ENCODE measurements at regions not wholly inside any gene's neighbourhood (a gene's known extent, or its start where the extent isn't known, plus 50 kb on each side); places are given as distances from the start of the nearest gene placed in this dataset.
"Not testable (repeated sequence)": the region's sequence is repeated elsewhere in the genome, so short reads cannot be mapped to it uniquely, and the experiment has no call there.

GRCh38 chr16:35157549-35157948 lies 1698.1 kb downstream of the TP53TG3F start:
- not testable (repeated sequence) for H3K36me3 ChIP-seq (ENCODE audit: control insufficient read depth in 2 of 2, insufficient read depth in 2 of 2, low read length in 1 of 2); DNase-seq (ENCODE audit: low read depth in 6 of 9, low spot score in 9 of 9); H3K9me3 ChIP-seq (ENCODE audit: control insufficient read depth in 2 of 2, insufficient read depth in 1 of 2, low read length in 1 of 2); H3K27me3 ChIP-seq (ENCODE audit: control insufficient read depth in 2 of 2, insufficient read depth in 1 of 2, low read length in 1 of 2); H3K4me3 ChIP-seq (ENCODE audit: low read length in 2 of 2); H3K27ac ChIP-seq (ENCODE audit: low read depth in 1 of 2, low read length in 1 of 2); H3K4me1 ChIP-seq (ENCODE audit: control insufficient read depth in 2 of 2, insufficient read depth in 2 of 2, low read length in 2 of 2)
- 85% methylated on average over 15 of the region's 15 CpGs for WGBS

DNA sequence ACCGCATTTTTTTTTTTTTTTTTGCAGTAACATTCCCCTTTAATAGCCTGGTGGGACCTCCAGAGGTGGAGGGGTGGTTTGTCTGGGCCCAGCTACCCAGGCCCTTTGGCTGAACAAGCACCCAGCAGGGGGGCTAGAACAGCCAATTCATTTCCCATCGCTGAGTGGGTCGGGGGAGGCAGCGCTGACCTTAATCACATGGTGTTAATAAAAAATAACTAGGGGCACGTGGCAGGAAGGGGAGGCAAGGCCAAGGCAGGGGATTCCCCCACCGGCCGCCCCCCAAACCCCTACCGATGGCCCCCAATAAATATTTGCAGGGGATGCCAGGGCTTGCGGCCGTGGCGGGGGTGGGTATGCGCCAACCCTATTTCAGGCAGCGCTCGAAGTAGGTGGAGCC lies 1709.9 kb downstream of the TP53TG3F start:
- not testable (repeated sequence) for H3K4me1 ChIP-seq (ENCODE audit: control insufficient read depth in 2 of 2, insufficient read depth in 2 of 2, low read length in 2 of 2); H3K27me3 ChIP-seq (ENCODE audit: control insufficient read depth in 2 of 2, insufficient read depth in 1 of 2, low read length in 1 of 2); H3K36me3 ChIP-seq (ENCODE audit: control insufficient read depth in 2 of 2, insufficient read depth in 2 of 2, low read length in 1 of 2); H3K27ac ChIP-seq (ENCODE audit: low read depth in 1 of 2, low read length in 1 of 2); DNase-seq (ENCODE audit: low read depth in 6 of 9, low spot score in 9 of 9); H3K4me3 ChIP-seq (ENCODE audit: low read length in 2 of 2)
- 78% methylated on average over 14 of the region's 14 CpGs for WGBS
- H3K9me3 ChIP-seq (ENCODE audit: control insufficient read depth in 2 of 2, insufficient read depth in 1 of 2, low read length in 1 of 2): peaks cover 6 to 19% of the 10 kb centered on the region in 2 donors

DNA sequence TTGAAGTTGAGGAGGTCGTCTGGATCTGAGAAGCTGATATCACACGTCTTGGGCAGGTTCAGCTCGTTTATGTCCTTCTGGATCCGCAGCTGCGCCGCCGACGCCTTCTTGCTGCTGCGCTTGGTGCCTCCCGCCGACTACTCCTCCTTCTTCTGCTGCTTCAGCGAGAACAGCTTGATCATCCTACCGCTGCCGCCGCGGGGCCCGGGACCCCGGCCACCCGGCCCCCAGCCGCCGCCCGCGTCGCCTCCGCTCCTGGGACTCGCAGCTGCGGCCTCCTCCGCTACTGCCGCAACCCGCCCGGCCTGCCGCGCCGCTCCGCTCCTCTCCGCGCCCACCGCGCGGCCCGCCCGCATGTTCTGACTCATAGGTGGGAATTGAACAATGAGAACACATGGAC lies 1710.6 kb downstream of the TP53TG3F start:
- 80% methylated on average over 42 of the region's 42 CpGs for WGBS
- H3K4me1 ChIP-seq (ENCODE audit: control insufficient read depth in 2 of 2, insufficient read depth in 2 of 2, low read length in 2 of 2); DNase-seq (ENCODE audit: low read depth in 6 of 9, low spot score in 9 of 9); H3K4me3 ChIP-seq (ENCODE audit: low read length in 2 of 2); H3K27me3 ChIP-seq (ENCODE audit: control insufficient read depth in 2 of 2, insufficient read depth in 1 of 2, low read length in 1 of 2); H3K27ac ChIP-seq (ENCODE audit: low read depth in 1 of 2, low read length in 1 of 2); H3K36me3 ChIP-seq (ENCODE audit: control insufficient read depth in 2 of 2, insufficient read depth in 2 of 2, low read length in 1 of 2): not testable (repeated sequence)
- peaks cover 7 to 22% of the 10 kb centered on the region in 2 donors for H3K9me3 ChIP-seq (ENCODE audit: control insufficient read depth in 2 of 2, insufficient read depth in 1 of 2, low read length in 1 of 2)

DNA sequence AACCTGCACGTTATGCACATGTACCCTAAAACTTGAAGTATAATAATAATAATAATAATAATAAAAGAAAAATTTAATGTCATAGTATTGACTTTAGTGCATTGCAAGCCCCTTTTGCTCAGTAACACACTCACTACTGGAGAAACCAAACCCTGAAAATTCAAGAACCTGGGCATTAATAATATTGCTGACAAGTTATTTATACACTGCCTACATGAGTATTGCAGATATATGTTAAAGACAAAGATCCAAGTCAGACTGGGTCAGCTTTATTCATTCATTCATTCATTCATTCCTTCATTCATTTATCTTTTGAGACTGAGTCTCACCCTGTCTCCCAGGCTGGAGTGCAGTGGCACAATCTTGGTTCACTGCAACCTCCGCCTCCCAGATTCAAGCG lies 1711.2 kb downstream of the TP53TG3F start:
- peaks cover 7 to 22% of the 10 kb centered on the region in 2 donors for H3K9me3 ChIP-seq (ENCODE audit: control insufficient read depth in 2 of 2, insufficient read depth in 1 of 2, low read length in 1 of 2)

DNA sequence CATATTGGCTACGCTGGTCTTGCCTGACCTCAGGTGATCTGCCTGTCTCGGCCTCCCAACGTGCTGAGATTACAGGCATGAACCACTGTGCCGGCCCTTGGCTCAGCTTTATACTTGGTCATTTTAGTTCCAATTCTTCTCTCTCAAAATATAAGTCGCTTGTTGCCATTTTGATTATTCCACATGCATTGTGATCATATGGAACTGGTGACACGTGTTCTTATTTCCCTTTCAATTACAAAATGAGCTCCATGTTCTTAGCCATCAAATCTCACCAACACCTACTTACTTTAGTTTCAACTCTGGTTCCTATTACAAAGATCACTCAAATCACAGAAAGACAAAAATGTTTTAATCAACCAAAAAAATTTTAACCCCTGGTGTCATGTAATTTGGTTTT lies 1711.7 kb downstream of the TP53TG3F start:
- H3K36me3 ChIP-seq (ENCODE audit: control insufficient read depth in 2 of 2, insufficient read depth in 2 of 2, low read length in 1 of 2): no peaks in the 10 kb centered on the region
- H3K27me3 ChIP-seq (ENCODE audit: control insufficient read depth in 2 of 2, insufficient read depth in 1 of 2, low read length in 1 of 2): no peaks in the 10 kb centered on the region
- WGBS: 75% methylated on average over 6 of the region's 6 CpGs
- H3K9me3 ChIP-seq (ENCODE audit: control insufficient read depth in 2 of 2, insufficient read depth in 1 of 2, low read length in 1 of 2): peaks cover 7 to 22% of the 10 kb centered on the region in 2 donors
- no peak overlapping the region for H3K27ac ChIP-seq (ENCODE audit: low read depth in 1 of 2, low read length in 1 of 2)
- H3K4me1 ChIP-seq (ENCODE audit: control insufficient read depth in 2 of 2, insufficient read depth in 2 of 2, low read length in 2 of 2): no peaks in the 10 kb centered on the region
- H3K4me3 ChIP-seq (ENCODE audit: low read length in 2 of 2): no peak overlapping the region
- no peak for DNase-seq (ENCODE audit: low read depth in 6 of 9, low spot score in 9 of 9)

More for the DNA sequence above, 1711.2 kb downstream of the TP53TG3F start:
- no peak overlapping the region for H3K4me3 ChIP-seq (ENCODE audit: low read length in 2 of 2)
- no peaks in the 10 kb centered on the region for H3K27me3 ChIP-seq (ENCODE audit: control insufficient read depth in 2 of 2, insufficient read depth in 1 of 2, low read length in 1 of 2)
- H3K4me1 ChIP-seq (ENCODE audit: control insufficient read depth in 2 of 2, insufficient read depth in 2 of 2, low read length in 2 of 2): no peaks in the 10 kb centered on the region
- WGBS: 89% methylated on average over 3 of the region's 3 CpGs
- DNase-seq (ENCODE audit: low read depth in 6 of 9, low spot score in 9 of 9): no peak
- H3K27ac ChIP-seq (ENCODE audit: low read depth in 1 of 2, low read length in 1 of 2): no peak overlapping the region
- H3K36me3 ChIP-seq (ENCODE audit: control insufficient read depth in 2 of 2, insufficient read depth in 2 of 2, low read length in 1 of 2): no peaks in the 10 kb centered on the region

DNA sequence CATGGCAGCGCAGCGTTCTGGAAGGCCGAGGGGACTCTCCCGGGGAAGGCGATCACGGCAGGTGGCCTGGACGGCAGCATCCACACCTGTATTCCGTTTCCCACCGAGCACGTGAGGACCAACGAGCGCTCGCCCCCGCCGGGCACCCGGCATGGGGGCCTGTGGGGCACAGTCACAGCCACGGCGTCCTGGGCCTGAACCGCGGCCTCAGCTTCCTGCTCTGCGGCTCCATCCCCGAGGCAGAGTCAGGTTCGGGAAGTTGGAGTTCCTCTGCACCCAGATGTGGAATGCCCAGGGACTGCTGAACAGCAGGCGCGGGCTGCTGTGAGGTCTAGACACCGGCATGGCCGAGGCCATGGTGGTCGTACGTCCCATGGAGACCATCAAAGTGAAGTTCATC lies 1713.9 kb downstream of the TP53TG3F start:
- DNase-seq (ENCODE audit: low read depth in 6 of 9, low spot score in 9 of 9): no peak
- Histone ChIP-seq H3K4me3 (ENCODE audit: low read length in 2 of 2) (no peak overlapping the region), H3K9me3 (ENCODE audit: control insufficient read depth in 2 of 2, insufficient read depth in 1 of 2, low read length in 1 of 2) (peaks cover 9 to 30% of the 10 kb centered on the region in 2 donors), H3K27ac (ENCODE audit: low read depth in 1 of 2, low read length in 1 of 2) (no peak overlapping the region), H3K27me3 (ENCODE audit: control insufficient read depth in 2 of 2, insufficient read depth in 1 of 2, low read length in 1 of 2) (no peaks in the 10 kb centered on the region), H3K36me3 (ENCODE audit: control insufficient read depth in 2 of 2, insufficient read depth in 2 of 2, low read length in 1 of 2) (no peaks in the 10 kb centered on the region), H3K4me1 (ENCODE audit: control insufficient read depth in 2 of 2, insufficient read depth in 2 of 2, low read length in 2 of 2) (no peaks in the 10 kb centered on the region)
- 94% methylated on average over 29 of the region's 29 CpGs for WGBS

DNA sequence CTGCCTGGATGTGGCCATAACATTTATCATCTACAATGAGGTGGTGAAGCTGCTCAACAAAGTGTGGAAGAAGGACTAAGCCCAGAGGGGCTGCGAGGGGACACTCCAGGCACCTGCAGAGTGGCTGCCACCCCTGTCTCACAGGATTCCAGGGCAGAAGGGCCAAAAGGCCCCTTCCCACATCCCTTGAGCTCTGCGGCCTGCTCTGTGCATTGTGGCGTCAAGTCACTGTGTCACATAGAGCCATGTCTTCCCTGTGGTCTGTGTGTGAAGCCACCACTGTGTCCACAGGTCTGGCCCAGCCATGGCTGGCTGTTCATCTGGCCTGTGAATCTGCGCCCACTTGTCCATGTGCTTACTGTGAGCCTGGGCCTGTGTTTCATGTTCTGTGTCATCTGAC lies 1714.6 kb downstream of the TP53TG3F start:
- H3K9me3 ChIP-seq (ENCODE audit: control insufficient read depth in 2 of 2, insufficient read depth in 1 of 2, low read length in 1 of 2): peaks cover 9 to 30% of the 10 kb centered on the region in 2 donors
- H3K4me3 ChIP-seq (ENCODE audit: low read length in 2 of 2): no peak overlapping the region
- no peaks in the 10 kb centered on the region for H3K4me1 ChIP-seq (ENCODE audit: control insufficient read depth in 2 of 2, insufficient read depth in 2 of 2, low read length in 2 of 2)
- H3K36me3 ChIP-seq (ENCODE audit: control insufficient read depth in 2 of 2, insufficient read depth in 2 of 2, low read length in 1 of 2): no peaks in the 10 kb centered on the region
- DNase-seq (ENCODE audit: low read depth in 6 of 9, low spot score in 9 of 9): no peak
- no peak overlapping the region for H3K27ac ChIP-seq (ENCODE audit: low read depth in 1 of 2, low read length in 1 of 2)
- no peaks in the 10 kb centered on the region for H3K27me3 ChIP-seq (ENCODE audit: control insufficient read depth in 2 of 2, insufficient read depth in 1 of 2, low read length in 1 of 2)
- 87% methylated on average over 4 of the region's 4 CpGs for WGBS

DNA sequence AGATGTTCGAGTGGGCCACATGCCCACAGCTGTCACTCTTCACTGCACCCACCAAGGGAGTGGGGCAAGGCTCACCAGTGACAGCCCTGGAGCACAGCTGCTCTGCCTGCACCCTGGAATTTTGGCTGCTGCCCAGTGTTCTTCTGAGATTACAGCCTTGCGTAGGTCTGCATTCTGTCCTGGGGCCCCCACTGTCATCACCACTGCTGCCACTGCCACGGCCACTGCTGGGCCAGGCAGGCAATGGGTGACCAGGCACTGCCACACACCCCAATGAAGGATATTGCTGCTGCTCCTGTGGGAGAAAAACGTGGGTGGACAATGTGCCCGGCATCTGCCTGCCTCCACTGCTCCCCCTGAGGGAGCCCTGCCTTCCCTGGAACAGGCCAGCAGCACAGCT lies 1717.0 kb downstream of the TP53TG3F start:
- WGBS: 75% methylated on average over 5 of the region's 5 CpGs
- Histone ChIP-seq H3K36me3 (ENCODE audit: control insufficient read depth in 2 of 2, insufficient read depth in 2 of 2, low read length in 1 of 2) (no peaks in the 10 kb centered on the region), H3K27me3 (ENCODE audit: control insufficient read depth in 2 of 2, insufficient read depth in 1 of 2, low read length in 1 of 2) (no peaks in the 10 kb centered on the region), H3K27ac (ENCODE audit: low read depth in 1 of 2, low read length in 1 of 2) (no peak overlapping the region), H3K4me3 (ENCODE audit: low read length in 2 of 2) (no peak overlapping the region), H3K9me3 (ENCODE audit: control insufficient read depth in 2 of 2, insufficient read depth in 1 of 2, low read length in 1 of 2) (peaks cover 9 to 30% of the 10 kb centered on the region in 2 donors), H3K4me1 (ENCODE audit: control insufficient read depth in 2 of 2, insufficient read depth in 2 of 2, low read length in 2 of 2) (no peaks in the 10 kb centered on the region)
- DNase-seq (ENCODE audit: low read depth in 6 of 9, low spot score in 9 of 9): no peak

- no peak overlapping the region for H3K4me3 ChIP-seq (ENCODE audit: low read length in 2 of 2)
- DNase-seq (ENCODE audit: low read depth in 6 of 9, low spot score in 9 of 9): no peak
- WGBS: 75% methylated on average over 2 of the region's 2 CpGs
- H3K27me3 ChIP-seq (ENCODE audit: control insufficient read depth in 2 of 2, insufficient read depth in 1 of 2, low read length in 1 of 2): no peaks in the 10 kb centered on the region
- no peaks in the 10 kb centered on the region for H3K36me3 ChIP-seq (ENCODE audit: control insufficient read depth in 2 of 2, insufficient read depth in 2 of 2, low read length in 1 of 2)
- H3K9me3 ChIP-seq (ENCODE audit: control insufficient read depth in 2 of 2, insufficient read depth in 1 of 2, low read length in 1 of 2): peaks cover 8 to 43% of the 10 kb centered on the region in 2 donors
- no peak overlapping the region for H3K27ac ChIP-seq (ENCODE audit: low read depth in 1 of 2, low read length in 1 of 2)
- no peaks in the 10 kb centered on the region for H3K4me1 ChIP-seq (ENCODE audit: control insufficient read depth in 2 of 2, insufficient read depth in 2 of 2, low read length in 2 of 2)
These were observed 1718.4 kb downstream of the TP53TG3F start for GRCh38 chr16:35177851-35178250.

GRCh38 chr16:35180970-35181369 lies 1721.6 kb downstream of the TP53TG3F start:
- Histone ChIP-seq H3K36me3 (ENCODE audit: control insufficient read depth in 2 of 2, insufficient read depth in 2 of 2, low read length in 1 of 2) (no peaks in the 10 kb centered on the region), H3K27me3 (ENCODE audit: control insufficient read depth in 2 of 2, insufficient read depth in 1 of 2, low read length in 1 of 2) (no peaks in the 10 kb centered on the region), H3K4me3 (ENCODE audit: low read length in 2 of 2) (no peak overlapping the region), H3K4me1 (ENCODE audit: control insufficient read depth in 2 of 2, insufficient read depth in 2 of 2, low read length in 2 of 2) (no peaks in the 10 kb centered on the region), H3K27ac (ENCODE audit: low read depth in 1 of 2, low read length in 1 of 2) (no peak overlapping the region), H3K9me3 (ENCODE audit: control insufficient read depth in 2 of 2, insufficient read depth in 1 of 2, low read length in 1 of 2) (peaks cover 6 to 46% of the 10 kb centered on the region in 2 donors)
- DNase-seq (ENCODE audit: low read depth in 6 of 9, low spot score in 9 of 9): no peak
- WGBS: 76% methylated on average over 2 of the region's 2 CpGs
